Suprapubic skin (tissue), 4 donors: ENCODE measurements at regions not wholly inside any gene's neighbourhood (a gene's known extent, or its start where the extent isn't known, plus 50 kb on each side); places are given as distances from the start of the nearest gene placed in this dataset.

Source experiments
- CTCF ChIP-seq, 2 donors: fragments of 200-600 bp in 1 of 2; fragments of 450-650 bp in 1 of 2; sonication (generic) in 1 of 2; IDR thresholded peaks; one replicate each; pipeline ENCODE4 v1.5.1; 2016 to 2019; ENCODE audit warnings: antibody characterized with exemption in 2 of 2, mild to moderate bottlenecking in 1 of 2, moderate library complexity in 1 of 2
- EP300 ChIP-seq: sonication (generic); formaldehyde crosslinking; IDR thresholded peaks from one replicate; pipeline ENCODE4 v1.6.1; 2017; ENCODE audit warnings: antibody characterized with exemption
- POLR2A ChIP-seq, 2 donors: fragments of 450-650 bp; IDR thresholded peaks; one replicate each; pipeline ENCODE4 v1.6.1; 2017; ENCODE audit warnings: antibody characterized with exemption in 2 of 2, mild to moderate bottlenecking in 2 of 2, moderate library complexity in 2 of 2
- POLR2AphosphoS5 ChIP-seq, 3 donors: sonication (generic); formaldehyde crosslinking; IDR thresholded peaks; one replicate each; pipeline ENCODE4 v1.6.1; 2017; ENCODE audit warnings: antibody characterized with exemption in 3 of 3

- no peak for TF ChIP-seq CTCF (IDR thresholded peaks at IDR 0.05)
- no peak for TF ChIP-seq POLR2AphosphoS5 (IDR thresholded peaks at IDR 0.05)
- TF ChIP-seq POLR2A (IDR thresholded peaks at IDR 0.05): no peak
- no peak for TF ChIP-seq EP300
These were observed 74.0 kb upstream of the AFF2 start for GRCh38 chrX:148426467-148426866.
